Transverse colon (tissue), 4 donors: ENCODE measurements at regions not wholly inside any gene's neighbourhood (a gene's known extent, or its start where the extent isn't known, plus 50 kb on each side); places are given as distances from the start of the nearest gene placed in this dataset.

ENCODE experiments used
- CTCF ChIP-seq, 5 experiments: fragments of 200-600 bp in 3 of 5; fragments of 450-650 bp in 2 of 5; sonication (generic) in 3 of 5; IDR thresholded peaks; 1 replicate in 2 of 5; 2 replicates in 3 of 5; pipeline ENCODE4 v1.5.1; 2016 to 2017; ENCODE audit warnings: antibody characterized with exemption in 5 of 5, inconsistent platforms in 3 of 5, mild to moderate bottlenecking in 2 of 5, moderate library complexity in 1 of 5
- EP300 ChIP-seq: sonication (generic); formaldehyde crosslinking; IDR thresholded peaks from one replicate; pipeline ENCODE4 v1.6.1; 2017; ENCODE audit warnings: antibody characterized with exemption, low read depth
- POLR2A ChIP-seq: fragments of 450-650 bp; IDR thresholded peaks from one replicate; pipeline ENCODE4 v1.6.1; 2016; ENCODE audit warnings: antibody characterized with exemption, mild to moderate bottlenecking, moderate library complexity
- POLR2AphosphoS5 ChIP-seq, 3 donors: sonication (generic); formaldehyde crosslinking; IDR thresholded peaks; one replicate each; pipeline ENCODE4 v1.6.1; 2016; ENCODE audit warnings: antibody characterized with exemption in 3 of 3

GRCh38 chr6:169895000-169895759, 143.8 kb downstream of the ERMARD start:
- no peak for TF ChIP-seq CTCF (IDR thresholded peaks at IDR 0.05)
- no peak for TF ChIP-seq POLR2AphosphoS5 (IDR thresholded peaks at IDR 0.05)
- no peak for TF ChIP-seq POLR2A
- no peak for TF ChIP-seq EP300
